K562 (cell line): ENCODE measurements at regions not wholly inside any gene's neighbourhood (a gene's known extent, or its start where the extent isn't known, plus 50 kb on each side); places are given as distances from the start of the nearest gene placed in this dataset.

ENCODE experiments used
- ATAC-seq: fragments of 200-7000 bp; cut with Tn5 transposase; 3 replicates; pipeline ENCODE4 v1.9.1; 2020; ENCODE audit warnings: moderate library complexity
- BruUV-seq: library from RNA; stranded (reverse); fragments of 400-500 nt; replicated peaks from 2 replicates; lab custom pipeline; 2021; lab: Mats Ljungman, UMichigan
- CTCF ChIA-PET: fragments of 300-600 bp; formaldehyde crosslinking; extraction: SDS; loops from one replicate; lab custom pipeline; 2021; ENCODE audit warnings: low intra/inter-chr PET ratio; lab: Yijun Ruan, JAX
- POLR2A ChIA-PET: fragments of 300-600, 350-650 bp; sonication (Branson Sonifier 250); formaldehyde crosslinking; extraction: SDS; loops from one replicate; lab custom pipeline; 2021; ENCODE audit warnings: antibody characterized with exemption, inconsistent platforms; lab: Yijun Ruan, JAX
- DNase-seq, 4 experiments: peaks; one replicate each; pipeline versions ENCODE4 v3.0.0 to v3.0.0-alpha.2; 2011 to 2018; ENCODE audit warnings: low spot score in 3 of 4, mixed read lengths in 3 of 4; ENCODE audit errors: extremely low read depth in 1 of 4
- FAIRE-seq: peaks from 2 replicates; lab custom pipeline; 2011; peaks lifted over from hg19 to GRCh38; lab: Jason Lieb, UNC
- H2AFZ ChIP-seq: 2 replicates; pipeline ENCODE4 v1.6.0; 2011; ENCODE audit warnings: low read depth, low read length, control low read depth, inconsistent platforms
- H3K27ac ChIP-seq: fragments of 200-600 bp; 3 replicates; pipeline ENCODE4 v1.8.0; 2011; ENCODE audit warnings: low read depth, mild to moderate bottlenecking, control low read depth, inconsistent platforms, low read length, moderate library complexity, mixed read lengths; ENCODE audit errors: extremely low read depth
- H3K27me3 ChIP-seq, 2 experiments: fragments of 300-600 bp in 1 of 2; 2 replicates in 1 of 2; 3 replicates in 1 of 2; pipeline versions ENCODE4 v1.6.0 to v1.8.0; 2011; ENCODE audit warnings: inconsistent platforms in 2 of 2, low read length in 2 of 2, mild to moderate bottlenecking in 1 of 2, mixed read lengths in 1 of 2, moderate library complexity in 1 of 2; ENCODE audit not compliant: control insufficient read depth in 2 of 2, insufficient read depth in 2 of 2
- H3K36me3 ChIP-seq: fragments of 300-600 bp; 3 replicates; pipeline ENCODE4 v1.8.0; 2011; ENCODE audit warnings: mild to moderate bottlenecking, low read length, inconsistent platforms; ENCODE audit not compliant: control insufficient read depth, insufficient read depth
- H3K4me1 ChIP-seq, 2 experiments: fragments of 200-600 bp in 1 of 2; replicated peaks in 1 of 2; 2 replicates in 1 of 2; 3 replicates in 1 of 2; pipeline versions ENCODE4 v1.5.1 to v1.8.0; 2011; ENCODE audit warnings: inconsistent platforms in 2 of 2, low read length in 2 of 2, mild to moderate bottlenecking in 1 of 2, mixed read lengths in 1 of 2, moderate library complexity in 1 of 2; ENCODE audit not compliant: control insufficient read depth in 2 of 2, insufficient read depth in 2 of 2
- H3K4me2 ChIP-seq: 2 replicates; pipeline ENCODE4 v1.6.1; 2011; ENCODE audit warnings: low read length, control low read depth, inconsistent platforms, mixed read lengths; ENCODE audit not compliant: insufficient read depth
- H3K4me3 ChIP-seq: fragments of 200-600 bp; sonication (generic), shearing (Covaris generic); 2 replicates; pipeline ENCODE4 v1.5.1; 2016; ENCODE audit warnings: control low read depth, inconsistent platforms
- H3K79me2 ChIP-seq: fragments of 200-600 bp; 3 replicates; pipeline ENCODE4 v1.8.0; 2011; ENCODE audit warnings: low read length, inconsistent platforms; ENCODE audit not compliant: control insufficient read depth, insufficient read depth
- H3K9ac ChIP-seq, 2 experiments: 2 replicates each; pipeline versions ENCODE4 v1.6.0 to v1.6.1; 2011; ENCODE audit warnings: low read depth in 2 of 2, low read length in 2 of 2, control low read depth in 1 of 2, inconsistent platforms in 1 of 2, mild to moderate bottlenecking in 1 of 2, mixed read lengths in 1 of 2; ENCODE audit not compliant: insufficient read depth in 1 of 2
- H3K9me1 ChIP-seq: one replicate; pipeline ENCODE4 v1.6.0; 2011; ENCODE audit warnings: inconsistent platforms, mild to moderate bottlenecking, low read length, moderate library complexity; ENCODE audit not compliant: control insufficient read depth, insufficient read depth
- H3K9me3 ChIP-seq: replicated peaks from 2 replicates; pipeline ENCODE4 v1.5.1; 2011; ENCODE audit warnings: low read depth, low read length, inconsistent platforms; ENCODE audit not compliant: control insufficient read depth, insufficient read depth
- H4K20me1 ChIP-seq: replicated peaks from 2 replicates; pipeline ENCODE4 v1.6.1; 2011; ENCODE audit warnings: low read length, inconsistent platforms, mixed read lengths; ENCODE audit not compliant: control insufficient read depth, insufficient read depth
- BRF1 ChIP-seq: IDR thresholded peaks from 3 replicates; pipeline ENCODE4 v1.6.1; 2011; ENCODE audit warnings: borderline replicate concordance, mild to moderate bottlenecking; ENCODE audit not compliant: insufficient read length; ENCODE audit errors: extremely low read depth
- HMG20B ChIP-seq: fragments of 250-450 bp; sonication (Bioruptor Pico); IDR thresholded peaks from 2 replicates; pipeline ENCODE4 v1.5.0; 2021; ENCODE audit warnings: mild to moderate bottlenecking
- LEF1 ChIP-seq: fragments of 450-650 bp; IDR thresholded peaks from 2 replicates; pipeline ENCODE4 v1.6.1; 2016; ENCODE audit warnings: mild to moderate bottlenecking
- MCM2 ChIP-seq: fragments of 450-650 bp; IDR thresholded peaks from 2 replicates; pipeline ENCODE4 v1.6.1; 2017; ENCODE audit warnings: low read depth, mild to moderate bottlenecking
- MTA1 ChIP-seq: fragments of 450-650 bp; IDR thresholded peaks from 2 replicates; pipeline ENCODE4 v1.6.1; 2017; ENCODE audit warnings: borderline replicate concordance
- NFE2 ChIP-seq: IDR thresholded peaks from 2 replicates; pipeline ENCODE4 v1.6.1; 2014; ENCODE audit warnings: antibody characterized with exemption, low read depth
- PTRF ChIP-seq: fragments of 450-650 bp; IDR thresholded peaks from 2 replicates; pipeline ENCODE4 v1.6.1; 2016; ENCODE audit warnings: mild to moderate bottlenecking, missing genetic modification characterization, missing compliant biosample characterization
- RBM17 ChIP-seq: fragments of 200-400 bp; formaldehyde crosslinking; IDR thresholded peaks from 2 replicates; pipeline ENCODE4 v1.6.1; 2017; ENCODE audit warnings: low read depth, mild to moderate bottlenecking, low read length, borderline replicate concordance
- ZNF354B ChIP-seq: fragments of 250-450 bp; sonication (Bioruptor Pico); IDR thresholded peaks from 2 replicates; pipeline ENCODE4 v1.4.0; 2020
- in situ Hi-C: fragments of 300-500 bp; cut with MboI; formaldehyde crosslinking; loops from 4 replicates; pipeline ENCODE4 v1.15.0; 2018; ENCODE audit warnings: inconsistent platforms, mixed read lengths
- intact Hi-C: fragments of 100-400 bp; cut with micrococcal nuclease; formaldehyde crosslinking; loops from 2 replicates; pipeline ENCODE4 v1.14.2; 2022
- TF ChIP-seq, protein P1 (sequence below): sonication (generic); formaldehyde crosslinking; IDR thresholded peaks from 2 replicates; pipeline ENCODE4 v1.8.0; 2022; ENCODE audit warnings: missing genetic modification reagents, mild to moderate bottlenecking, moderate library complexity, borderline replicate concordance
- TF ChIP-seq, protein P2 (sequence below): fragments of 250-450 bp; sonication (Bioruptor Pico); IDR thresholded peaks from 2 replicates; pipeline ENCODE4 v1.4.0; 2020
- TF ChIP-seq, protein P3 (sequence below): fragments of 150-350 bp; IDR thresholded peaks from 2 replicates; pipeline ENCODE4 v1.6.1; 2014; ENCODE audit warnings: low read depth, mild to moderate bottlenecking, low read length, borderline replicate concordance
- TF ChIP-seq, protein P4 (sequence below): fragments of 450-650 bp; IDR thresholded peaks from 2 replicates; pipeline ENCODE4 v1.6.1; 2016; ENCODE audit warnings: borderline replicate concordance
- TF ChIP-seq, protein P5 (sequence below), 3 experiments: IDR thresholded peaks in 2 of 3; conservative IDR thresholded peaks in 1 of 3; 2 replicates each; pipeline ENCODE4 v1.5.1; 2011 to 2012; ENCODE audit warnings: low read length in 3 of 3, mild to moderate bottlenecking in 3 of 3, control low read depth in 2 of 3, improper control_type of control experiment in 1 of 3, inconsistent platforms in 1 of 3, low read depth in 1 of 3, mixed read lengths in 1 of 3, moderate library complexity in 1 of 3; ENCODE audit not compliant: insufficient read depth in 2 of 3

DNA sequence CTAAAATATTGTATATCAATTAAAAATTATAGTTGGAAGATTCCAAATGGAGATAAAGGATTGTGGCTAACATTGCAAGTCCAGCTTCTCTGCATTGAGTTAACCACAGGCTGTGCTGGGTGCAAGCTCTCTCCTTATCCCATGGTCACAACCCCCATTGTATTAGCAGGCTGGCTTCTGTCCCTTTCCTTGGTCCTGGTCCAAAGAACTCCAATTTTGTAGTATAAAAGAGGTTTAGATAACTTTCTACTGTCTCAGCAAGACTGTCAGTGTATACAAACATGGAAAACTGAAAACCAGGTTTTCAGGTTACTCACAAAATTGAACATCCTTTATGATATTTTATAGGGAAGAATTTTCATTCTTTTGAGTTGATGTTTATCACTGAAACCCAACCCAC is 76.6 kb upstream of the HS3ST3A1 start:
- Histone ChIP-seq H3K4me2 (no peak overlapping the region), H3K27ac (no peak overlapping the region), H3K9me1 (no peaks in the 10 kb centered on the region), H3K4me3 (no peak overlapping the region), H3K79me2 (no peaks in the 10 kb centered on the region), H3K27me3 (no peaks in the 10 kb centered on the region), H3K4me1 (no peaks in the 10 kb centered on the region), H3K9ac (no peak overlapping the region), H3K9me3 (no peaks in the 10 kb centered on the region), H2AFZ (no peak overlapping the region), H3K36me3 (no peaks in the 10 kb centered on the region), H4K20me1 (no peaks in the 10 kb centered on the region)
- in situ Hi-C loops (no loop called here), intact Hi-C loops (no loop called here)
- ChIA-PET CTCF (no interaction called here), POLR2A (no interaction called here)
- ATAC-seq: no peak
- no TSS peak for BruUV-seq
- no peak for TF ChIP-seq PTRF (tag)
- TF ChIP-seq MTA1: no peak
- no peak for TF ChIP-seq RBM17
- TF ChIP-seq, protein P1, sequence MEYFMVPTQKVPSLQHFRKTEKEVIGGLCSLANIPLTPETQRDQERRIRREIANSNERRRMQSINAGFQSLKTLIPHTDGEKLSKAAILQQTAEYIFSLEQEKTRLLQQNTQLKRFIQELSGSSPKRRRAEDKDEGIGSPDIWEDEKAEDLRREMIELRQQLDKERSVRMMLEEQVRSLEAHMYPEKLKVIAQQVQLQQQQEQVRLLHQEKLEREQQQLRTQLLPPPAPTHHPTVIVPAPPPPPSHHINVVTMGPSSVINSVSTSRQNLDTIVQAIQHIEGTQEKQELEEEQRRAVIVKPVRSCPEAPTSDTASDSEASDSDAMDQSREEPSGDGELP (CRISPR knock-in tag): no peak
- TF ChIP-seq HMG20B: no peak
- TF ChIP-seq, protein P2, sequence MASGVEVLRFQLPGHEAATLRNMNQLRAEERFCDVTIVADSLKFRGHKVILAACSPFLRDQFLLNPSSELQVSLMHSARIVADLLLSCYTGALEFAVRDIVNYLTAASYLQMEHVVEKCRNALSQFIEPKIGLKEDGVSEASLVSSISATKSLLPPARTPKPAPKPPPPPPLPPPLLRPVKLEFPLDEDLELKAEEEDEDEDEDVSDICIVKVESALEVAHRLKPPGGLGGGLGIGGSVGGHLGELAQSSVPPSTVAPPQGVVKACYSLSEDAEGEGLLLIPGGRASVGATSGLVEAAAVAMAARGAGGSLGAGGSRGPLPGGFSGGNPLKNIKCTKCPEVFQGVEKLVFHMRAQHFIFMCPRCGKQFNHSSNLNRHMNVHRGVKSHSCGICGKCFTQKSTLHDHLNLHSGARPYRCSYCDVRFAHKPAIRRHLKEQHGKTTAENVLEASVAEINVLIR (CRISPR knock-in tag): no peak
- TF ChIP-seq, protein P3, sequence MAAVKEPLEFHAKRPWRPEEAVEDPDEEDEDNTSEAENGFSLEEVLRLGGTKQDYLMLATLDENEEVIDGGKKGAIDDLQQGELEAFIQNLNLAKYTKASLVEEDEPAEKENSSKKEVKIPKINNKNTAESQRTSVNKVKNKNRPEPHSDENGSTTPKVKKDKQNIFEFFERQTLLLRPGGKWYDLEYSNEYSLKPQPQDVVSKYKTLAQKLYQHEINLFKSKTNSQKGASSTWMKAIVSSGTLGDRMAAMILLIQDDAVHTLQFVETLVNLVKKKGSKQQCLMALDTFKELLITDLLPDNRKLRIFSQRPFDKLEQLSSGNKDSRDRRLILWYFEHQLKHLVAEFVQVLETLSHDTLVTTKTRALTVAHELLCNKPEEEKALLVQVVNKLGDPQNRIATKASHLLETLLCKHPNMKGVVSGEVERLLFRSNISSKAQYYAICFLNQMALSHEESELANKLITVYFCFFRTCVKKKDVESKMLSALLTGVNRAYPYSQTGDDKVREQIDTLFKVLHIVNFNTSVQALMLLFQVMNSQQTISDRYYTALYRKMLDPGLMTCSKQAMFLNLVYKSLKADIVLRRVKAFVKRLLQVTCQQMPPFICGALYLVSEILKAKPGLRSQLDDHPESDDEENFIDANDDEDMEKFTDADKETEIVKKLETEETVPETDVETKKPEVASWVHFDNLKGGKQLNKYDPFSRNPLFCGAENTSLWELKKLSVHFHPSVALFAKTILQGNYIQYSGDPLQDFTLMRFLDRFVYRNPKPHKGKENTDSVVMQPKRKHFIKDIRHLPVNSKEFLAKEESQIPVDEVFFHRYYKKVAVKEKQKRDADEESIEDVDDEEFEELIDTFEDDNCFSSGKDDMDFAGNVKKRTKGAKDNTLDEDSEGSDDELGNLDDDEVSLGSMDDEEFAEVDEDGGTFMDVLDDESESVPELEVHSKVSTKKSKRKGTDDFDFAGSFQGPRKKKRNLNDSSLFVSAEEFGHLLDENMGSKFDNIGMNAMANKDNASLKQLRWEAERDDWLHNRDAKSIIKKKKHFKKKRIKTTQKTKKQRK: no peak
- no peak for TF ChIP-seq NFE2
- no peak for TF ChIP-seq BRF1
- TF ChIP-seq, protein P4, sequence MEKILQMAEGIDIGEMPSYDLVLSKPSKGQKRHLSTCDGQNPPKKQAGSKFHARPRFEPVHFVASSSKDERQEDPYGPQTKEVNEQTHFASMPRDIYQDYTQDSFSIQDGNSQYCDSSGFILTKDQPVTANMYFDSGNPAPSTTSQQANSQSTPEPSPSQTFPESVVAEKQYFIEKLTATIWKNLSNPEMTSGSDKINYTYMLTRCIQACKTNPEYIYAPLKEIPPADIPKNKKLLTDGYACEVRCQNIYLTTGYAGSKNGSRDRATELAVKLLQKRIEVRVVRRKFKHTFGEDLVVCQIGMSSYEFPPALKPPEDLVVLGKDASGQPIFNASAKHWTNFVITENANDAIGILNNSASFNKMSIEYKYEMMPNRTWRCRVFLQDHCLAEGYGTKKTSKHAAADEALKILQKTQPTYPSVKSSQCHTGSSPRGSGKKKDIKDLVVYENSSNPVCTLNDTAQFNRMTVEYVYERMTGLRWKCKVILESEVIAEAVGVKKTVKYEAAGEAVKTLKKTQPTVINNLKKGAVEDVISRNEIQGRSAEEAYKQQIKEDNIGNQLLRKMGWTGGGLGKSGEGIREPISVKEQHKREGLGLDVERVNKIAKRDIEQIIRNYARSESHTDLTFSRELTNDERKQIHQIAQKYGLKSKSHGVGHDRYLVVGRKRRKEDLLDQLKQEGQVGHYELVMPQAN: no peak
- no peak for TF ChIP-seq ZNF354B (CRISPR knock-in tag)
- TF ChIP-seq, protein P5, sequence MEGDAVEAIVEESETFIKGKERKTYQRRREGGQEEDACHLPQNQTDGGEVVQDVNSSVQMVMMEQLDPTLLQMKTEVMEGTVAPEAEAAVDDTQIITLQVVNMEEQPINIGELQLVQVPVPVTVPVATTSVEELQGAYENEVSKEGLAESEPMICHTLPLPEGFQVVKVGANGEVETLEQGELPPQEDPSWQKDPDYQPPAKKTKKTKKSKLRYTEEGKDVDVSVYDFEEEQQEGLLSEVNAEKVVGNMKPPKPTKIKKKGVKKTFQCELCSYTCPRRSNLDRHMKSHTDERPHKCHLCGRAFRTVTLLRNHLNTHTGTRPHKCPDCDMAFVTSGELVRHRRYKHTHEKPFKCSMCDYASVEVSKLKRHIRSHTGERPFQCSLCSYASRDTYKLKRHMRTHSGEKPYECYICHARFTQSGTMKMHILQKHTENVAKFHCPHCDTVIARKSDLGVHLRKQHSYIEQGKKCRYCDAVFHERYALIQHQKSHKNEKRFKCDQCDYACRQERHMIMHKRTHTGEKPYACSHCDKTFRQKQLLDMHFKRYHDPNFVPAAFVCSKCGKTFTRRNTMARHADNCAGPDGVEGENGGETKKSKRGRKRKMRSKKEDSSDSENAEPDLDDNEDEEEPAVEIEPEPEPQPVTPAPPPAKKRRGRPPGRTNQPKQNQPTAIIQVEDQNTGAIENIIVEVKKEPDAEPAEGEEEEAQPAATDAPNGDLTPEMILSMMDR (IDR thresholded peaks at IDR 0.05 in 2 of 3, conservative IDR thresholded peaks at IDR 0.05 in 1 of 3; ENCODE audit: insufficient read depth in 2 of 3, low read depth in 1 of 3, low read length in 3 of 3): no peak
- TF ChIP-seq MCM2: no peak
- no peak for TF ChIP-seq LEF1
- DNase-seq: no peak
- FAIRE-seq: no peak
